Right lobe of liver (tissue), 4 donors: ENCODE measurements at regions not wholly inside any gene's neighbourhood (a gene's known extent, or its start where the extent isn't known, plus 50 kb on each side); places are given as distances from the start of the nearest gene placed in this dataset.

Source experiments
- CTCF ChIP-seq, 4 donors: fragments of 200-600 bp in 3 of 4; fragments of 450-650 bp in 1 of 4; IDR thresholded peaks; one replicate each; pipeline versions ENCODE4 v1.5.1 to v1.8.0; 2016 to 2022; ENCODE audit warnings: antibody characterized with exemption in 4 of 4, mild to moderate bottlenecking in 2 of 4
- POLR2A ChIP-seq: fragments of 450-650 bp; IDR thresholded peaks from one replicate; pipeline ENCODE4 v1.6.1; 2017; ENCODE audit warnings: antibody characterized with exemption, mild to moderate bottlenecking
- donor health status: DM: no; HTN: no; CAD: no.
- donor health status: DM: no; HTN: no; CAD: no.
- donor health status: DM: no; HTN: yes; CAD: no.

DNA sequence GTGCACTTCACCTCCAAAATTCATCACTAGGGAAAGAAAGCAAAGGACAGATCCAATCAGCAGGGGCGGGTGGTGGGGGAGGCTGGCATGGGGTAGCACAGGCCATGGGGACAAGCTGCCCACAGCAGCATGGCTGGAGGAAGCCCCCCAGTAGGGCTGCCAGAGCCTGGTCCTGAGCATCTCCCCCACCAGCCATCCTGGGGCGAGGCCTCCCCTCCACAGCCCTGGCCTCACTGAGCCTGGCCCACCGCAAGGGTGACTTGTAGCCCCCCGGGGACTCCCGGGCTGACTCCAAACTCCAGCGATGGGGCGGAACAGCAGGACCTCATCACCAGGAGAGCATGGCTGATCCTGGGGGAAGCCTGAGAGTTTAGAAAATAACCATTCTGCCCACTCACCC lies 92.4 kb upstream of the TCERG1L start:
- TF ChIP-seq CTCF (IDR thresholded peaks at IDR 0.05) = no peak
- TF ChIP-seq POLR2A = no peak
